ENCODE measurements at regions not wholly inside any gene's neighbourhood (a gene's known extent, or its start where the extent isn't known, plus 50 kb on each side); places are given as distances from the start of the nearest gene placed in this dataset.
"Not testable (repeated sequence)": the region's sequence is repeated elsewhere in the genome, so short reads cannot be mapped to it uniquely, and the experiment has no call there.

DNA sequence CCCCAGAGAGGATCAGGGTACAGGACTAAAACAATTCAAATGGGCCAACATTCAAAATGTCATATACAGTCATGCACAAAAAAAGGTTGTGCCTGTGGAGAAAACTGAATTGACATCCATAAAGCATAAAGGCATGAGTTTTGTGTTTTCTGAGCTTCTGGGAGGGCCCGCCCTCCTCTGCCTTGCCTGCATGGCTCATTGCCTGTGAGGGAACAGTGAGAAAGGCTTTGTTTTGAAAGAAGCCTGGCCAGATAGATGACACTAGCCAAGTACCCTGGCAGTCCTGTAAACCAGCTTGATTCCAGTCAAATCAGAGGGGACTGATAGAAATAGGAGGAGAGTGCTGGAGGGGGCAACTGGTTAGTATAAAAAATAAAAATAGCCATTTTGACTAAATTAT lies 194.3 kb downstream of the KIT start:
- no peak for DNase-seq (ENCODE audit: low read depth in 3 of 3)

DNA sequence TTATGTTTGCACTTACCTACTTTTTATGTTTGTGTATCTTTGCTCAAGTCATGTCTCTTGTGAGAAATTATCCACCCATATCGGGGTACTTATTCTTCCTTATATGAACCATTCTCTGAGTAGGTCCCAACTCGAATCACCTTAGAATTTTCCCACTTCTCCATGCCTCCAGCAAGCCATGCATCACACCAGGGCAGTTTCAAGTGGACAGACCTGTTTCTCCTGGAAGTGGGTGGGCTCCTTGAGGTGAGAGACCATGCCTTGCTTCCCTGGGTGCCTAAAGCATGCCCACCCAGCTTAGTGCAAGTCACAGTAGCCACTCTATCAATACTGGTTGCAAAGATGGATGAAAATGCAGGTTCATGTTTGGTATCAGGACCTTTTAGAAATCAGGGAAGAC lies 187.2 kb downstream of the KIT start:
- no peak for DNase-seq (ENCODE audit: low read depth in 3 of 3)

DNA sequence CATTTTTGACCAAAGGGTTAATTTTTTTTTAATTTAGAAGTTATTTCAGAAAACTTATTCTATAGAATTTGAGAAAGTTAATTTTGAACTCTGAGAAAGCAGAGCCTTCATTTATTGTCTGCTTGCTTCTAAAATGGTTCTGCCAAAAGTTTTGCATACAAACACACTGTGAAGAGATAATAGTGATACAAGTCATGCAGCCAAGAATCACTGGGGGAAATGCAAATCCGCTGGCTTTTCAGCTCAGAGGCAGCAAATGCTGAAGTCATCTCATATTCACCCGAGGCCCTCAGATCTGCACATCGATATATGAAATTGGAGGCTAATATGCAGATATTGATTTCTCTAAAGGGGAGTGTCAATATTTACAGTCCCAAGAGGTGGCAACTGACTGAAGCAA lies 186.2 kb downstream of the KIT start:
- DNase-seq (ENCODE audit: low read depth in 3 of 3), result no peak

GRCh38 chr4:54843106-54843505 lies 185.3 kb downstream of the KIT start:
- no peak for DNase-seq (ENCODE audit: low read depth in 3 of 3)

- DNase-seq (ENCODE audit: low read depth in 3 of 3), result no peak
Observed at GRCh38 chr4:54842656-54843055, 184.9 kb downstream of the KIT start.

DNA sequence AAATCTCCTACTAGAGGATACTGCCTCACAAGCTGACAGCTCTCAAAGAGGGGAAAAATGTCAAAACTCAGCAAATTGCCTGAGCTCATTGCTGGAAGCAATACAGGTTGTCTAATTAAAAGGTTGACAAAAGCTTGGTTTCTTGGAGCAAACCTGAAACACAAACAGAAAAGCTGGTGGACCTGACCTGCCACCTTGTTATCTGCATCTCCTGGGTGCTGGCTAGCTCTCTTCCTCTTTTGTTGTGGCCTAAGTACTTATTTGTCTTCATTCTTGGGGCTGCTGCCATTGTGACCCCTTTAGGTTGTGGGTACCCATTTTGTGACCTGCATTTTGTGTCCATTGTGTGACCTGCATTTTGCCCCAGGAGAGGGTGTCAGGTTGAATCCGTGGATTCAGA lies 184.5 kb downstream of the KIT start:
- DNase-seq (ENCODE audit: low read depth in 3 of 3), result no peak

DNA sequence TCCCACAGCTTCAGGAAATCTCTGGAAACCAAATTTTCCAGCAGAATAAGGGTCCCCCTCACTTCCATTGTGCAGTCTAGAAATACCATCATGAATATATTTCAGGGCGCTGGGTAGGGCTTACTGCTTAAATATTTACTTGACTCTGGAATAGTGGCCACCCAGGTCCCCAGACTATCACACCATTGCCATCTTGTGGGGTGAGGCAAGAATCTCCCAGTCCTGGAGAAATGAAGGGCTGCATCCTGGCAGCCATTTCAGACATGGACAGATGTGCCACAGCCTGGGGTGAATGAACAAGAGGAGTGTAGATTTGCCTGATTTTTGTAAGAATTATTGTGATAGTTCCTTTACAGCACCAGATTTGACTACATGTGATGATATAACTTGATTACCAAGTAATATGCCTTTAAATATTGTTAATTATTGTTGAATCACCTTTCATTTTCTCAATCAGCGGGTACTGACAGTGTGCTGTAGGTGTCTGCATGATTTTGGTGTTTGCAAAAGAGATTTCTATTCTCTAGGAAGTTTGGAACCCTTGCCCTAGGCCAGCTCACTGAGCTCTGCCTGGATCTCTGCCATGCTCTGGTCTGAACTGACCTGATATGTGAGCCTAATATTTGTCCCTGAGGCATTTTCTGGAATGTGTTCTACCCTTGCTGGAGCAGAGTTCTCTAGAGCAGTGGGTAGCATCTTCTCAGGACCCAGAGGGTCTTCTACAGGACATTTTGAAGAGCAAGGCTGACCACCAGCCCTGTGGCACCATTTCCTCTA lies 183.4 kb downstream of the KIT start:
- DNase-seq (ENCODE audit: low read depth in 3 of 3), result no peak

DNA sequence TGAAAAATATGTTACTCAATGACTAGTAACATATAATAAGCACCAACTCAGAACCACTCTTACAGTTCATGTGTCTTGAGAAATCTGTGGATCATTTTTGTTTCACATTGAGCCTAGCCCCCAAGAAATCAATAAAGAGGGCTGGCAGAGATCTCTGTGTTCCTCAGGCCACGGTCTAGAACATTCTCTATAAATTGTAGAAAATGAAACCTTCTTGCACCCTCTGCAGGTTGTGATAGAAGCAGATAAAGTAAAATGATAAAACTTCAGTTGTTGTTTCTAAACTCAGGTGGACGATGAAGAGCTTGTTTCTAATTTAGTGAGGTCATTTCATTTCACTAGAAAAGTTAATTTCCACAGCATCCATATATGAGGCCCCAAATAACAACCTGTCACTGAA lies 182.7 kb downstream of the KIT start:
- no peak for DNase-seq (ENCODE audit: low read depth in 3 of 3)

DNA sequence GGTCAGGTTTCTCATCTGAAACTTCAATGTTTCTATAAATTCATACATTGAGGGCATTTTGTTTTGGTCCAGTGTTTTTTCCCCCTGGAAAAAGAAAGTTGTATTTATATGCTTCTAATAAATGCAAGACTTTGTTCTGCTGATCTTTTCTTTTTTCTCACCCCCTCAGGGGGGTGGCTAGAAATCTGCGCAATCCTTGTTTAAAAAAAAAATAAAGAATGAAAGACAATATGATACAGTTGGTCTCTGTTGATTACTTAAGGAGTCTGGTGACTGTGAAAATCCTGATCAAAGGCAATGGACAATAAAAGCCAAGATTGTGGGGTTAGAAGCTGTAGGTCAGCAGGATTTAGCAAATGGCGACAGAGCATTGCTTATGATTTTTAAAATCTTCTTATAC lies 180.5 kb downstream of the KIT start:
- DNase-seq (ENCODE audit: low read depth in 3 of 3), result no peak

GRCh38 chr4:54837576-54838140 lies 179.9 kb downstream of the KIT start:
- no peak for DNase-seq (ENCODE audit: low read depth in 3 of 3)

DNA sequence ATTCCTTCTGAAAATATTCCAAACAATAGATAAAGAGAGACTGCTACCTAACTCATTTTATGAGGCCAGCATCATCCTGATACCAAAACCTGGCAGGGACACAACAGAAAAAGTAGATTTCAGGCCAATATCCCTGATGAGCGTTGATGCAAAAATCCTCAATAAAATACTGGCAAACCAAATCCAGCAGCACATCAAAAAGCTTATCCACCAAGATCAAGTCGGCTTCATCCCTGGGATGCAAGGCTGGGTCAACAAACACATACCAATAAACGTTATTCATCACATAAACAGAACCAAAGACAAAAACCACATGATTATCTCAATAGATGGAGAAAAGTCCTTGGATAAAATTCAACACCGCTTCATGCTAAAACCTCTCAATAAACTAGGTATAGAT lies 170.6 kb downstream of the KIT start:
- DNase-seq (ENCODE audit: low read depth in 3 of 3), result not testable (repeated sequence)

GRCh38 chr4:54823616-54824015 lies 165.9 kb downstream of the KIT start:
- no peak for DNase-seq (ENCODE audit: low read depth in 3 of 3)

DNA sequence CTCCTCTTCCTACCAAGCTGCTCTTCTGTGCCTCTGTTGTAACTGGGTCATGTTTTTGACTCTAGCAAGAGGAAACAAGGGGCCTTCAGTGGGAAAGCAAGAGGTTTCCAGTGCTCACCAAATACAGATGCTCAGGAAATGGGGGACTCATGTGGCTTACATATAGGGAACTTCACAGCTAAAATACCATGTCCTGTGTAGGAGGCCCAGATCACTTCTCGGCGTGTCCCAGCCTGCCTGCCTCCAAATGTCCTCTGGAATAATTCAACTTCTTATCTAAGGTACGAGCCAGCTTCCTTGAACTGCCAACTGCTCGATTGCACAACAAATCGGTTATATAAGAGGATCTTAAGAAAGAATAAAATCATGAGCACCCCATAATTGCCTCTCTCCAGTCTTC lies 161.3 kb downstream of the KIT start:
- no peak for DNase-seq (ENCODE audit: low read depth in 3 of 3)

DNA sequence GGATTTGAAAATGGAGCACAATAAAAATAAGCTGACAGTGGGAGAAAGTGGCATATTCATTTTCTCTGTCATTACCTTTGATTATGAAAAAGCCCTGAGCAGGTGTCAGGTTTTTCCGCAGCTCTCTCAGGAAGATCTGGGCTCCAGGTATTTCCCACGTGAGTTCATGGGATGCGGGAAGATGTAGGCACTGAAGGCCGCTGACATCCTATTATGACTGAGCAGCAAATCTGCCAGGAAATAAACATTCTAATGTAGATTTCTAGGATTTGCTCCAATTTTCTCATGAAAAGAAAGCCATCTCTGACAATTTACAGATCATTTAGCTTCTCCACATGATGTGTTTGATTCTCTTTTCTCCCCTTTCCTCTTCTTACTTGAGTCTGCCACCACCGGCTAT lies 160.7 kb downstream of the KIT start:
- no peak for DNase-seq (ENCODE audit: low read depth in 3 of 3)

- no peak for DNase-seq (ENCODE audit: low read depth in 3 of 3)
Observed at GRCh38 chr4:54813674-54814073, 155.9 kb downstream of the KIT start.

DNA sequence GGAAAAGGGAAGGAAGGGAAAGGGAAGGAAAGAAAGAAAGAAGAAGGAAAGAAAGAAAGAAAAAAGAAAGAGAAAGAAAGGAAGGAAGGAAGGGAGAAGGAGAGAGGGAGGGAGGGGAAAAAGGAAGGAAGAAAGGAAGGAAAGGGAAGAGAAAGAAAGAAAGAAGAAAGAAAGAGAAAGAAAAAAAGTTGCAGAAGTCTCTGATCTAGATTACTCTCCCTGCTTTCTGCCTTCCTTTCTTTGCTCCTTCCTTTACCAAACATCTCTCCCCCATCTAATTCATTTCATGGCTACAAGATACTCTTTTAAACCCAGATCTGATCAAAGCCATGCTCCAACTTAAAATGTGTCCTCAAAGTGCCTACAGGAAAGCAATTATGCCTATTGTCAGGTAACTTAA lies 148.6 kb downstream of the KIT start:
- DNase-seq (ENCODE audit: low read depth in 3 of 3), result no peak

- no peak for DNase-seq (ENCODE audit: low read depth in 3 of 3)
Observed at GRCh38 chr4:54802336-54802735, 144.6 kb downstream of the KIT start.

- DNase-seq (ENCODE audit: low read depth in 3 of 3), result no peak
Observed at GRCh38 chr4:54800831-54801530, 143.2 kb downstream of the KIT start.

DNA sequence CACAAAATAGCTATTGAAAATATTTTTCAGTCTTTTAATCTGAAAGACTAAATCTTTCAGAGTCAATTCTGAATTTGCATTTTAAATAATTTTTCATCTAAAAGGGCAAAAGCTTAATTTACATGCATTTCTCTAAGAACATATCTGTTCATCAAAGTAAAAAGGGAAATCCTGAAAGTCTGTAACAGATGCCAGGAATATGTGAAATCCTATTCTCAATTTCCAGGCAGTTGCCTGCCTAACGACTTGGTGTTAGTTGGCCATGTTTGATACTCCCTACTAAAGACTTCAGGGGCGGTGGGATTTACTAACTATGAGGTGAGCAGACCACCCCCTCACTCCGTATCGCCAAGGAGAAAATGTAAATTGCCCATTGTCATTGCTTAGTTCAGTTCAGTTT lies 136.8 kb downstream of the KIT start:
- no peak for DNase-seq (ENCODE audit: low read depth in 3 of 3)

DNA sequence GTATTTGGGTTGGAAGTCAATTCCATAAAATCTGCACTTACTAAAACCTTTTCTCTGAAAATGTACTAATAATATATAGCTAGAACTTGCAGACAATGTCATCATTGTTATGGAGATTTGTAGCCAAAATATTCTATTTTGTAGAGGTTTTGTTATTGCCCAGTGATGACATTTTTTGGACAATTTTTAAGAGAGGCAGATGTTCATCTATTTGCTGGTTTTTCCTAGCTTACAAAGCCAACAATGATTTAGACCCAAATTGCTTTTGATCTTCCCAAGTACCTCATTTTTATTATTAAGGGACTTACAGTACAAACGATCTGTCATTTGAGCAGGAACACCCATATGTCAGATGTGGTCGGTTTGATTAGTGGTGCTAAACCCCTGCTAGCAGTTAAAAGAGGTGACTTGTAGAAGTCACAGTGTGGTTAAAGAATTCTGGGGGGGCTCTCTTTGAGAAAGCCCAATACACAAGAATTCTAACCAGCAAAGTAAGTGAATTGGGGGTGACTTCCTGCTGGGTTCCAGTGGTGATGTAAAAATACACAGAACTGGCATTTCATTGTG lies 136.2 kb downstream of the KIT start:
- no peak for DNase-seq (ENCODE audit: low read depth in 3 of 3)
